Inflammatory macrophage treated with lipopolysaccharide for 1 hour (primary cell): ENCODE measurements at regions not wholly inside any gene's neighbourhood (a gene's known extent, or its start where the extent isn't known, plus 50 kb on each side); places are given as distances from the start of the nearest gene placed in this dataset.
"Not testable (repeated sequence)": the region's sequence is repeated elsewhere in the genome, so short reads cannot be mapped to it uniquely, and the experiment has no call there.

Experiments
- DNase-seq, 2 donors: peaks; one replicate each; pipeline ENCODE4 v3.0.0-alpha.2; 2020 to 2022

GRCh38 chr2:109669731-109670130 lies 55.6 kb downstream of the SOWAHC start:
- DNase-seq: no peak

- no peak for DNase-seq
Observed at GRCh38 chr2:109670556-109671411, 56.6 kb downstream of the SOWAHC start.

- DNase-seq: no peak
Observed at GRCh38 chr2:109674894-109675534, 60.9 kb downstream of the SOWAHC start.

- no peak for DNase-seq
Observed at GRCh38 chr2:109675666-109676345, 61.6 kb downstream of the SOWAHC start.

- no peak for DNase-seq
Observed at GRCh38 chr2:109676346-109676902, 62.3 kb downstream of the SOWAHC start.

GRCh38 chr2:109677121-109677731 lies 63.1 kb downstream of the SOWAHC start:
- not testable (repeated sequence) for DNase-seq

- DNase-seq: no peak
Observed at GRCh38 chr2:109677835-109678580, 63.8 kb downstream of the SOWAHC start.

- DNase-seq: not testable (repeated sequence)
Observed at GRCh38 chr2:109678724-109679201, 64.6 kb downstream of the SOWAHC start.

- no peak for DNase-seq
Observed at GRCh38 chr2:109679225-109679624, 65.1 kb downstream of the SOWAHC start.

GRCh38 chr2:109679626-109680025 lies 65.5 kb downstream of the SOWAHC start:
- DNase-seq: no peak

- DNase-seq: no peak
Observed at GRCh38 chr2:109680523-109681297, 66.5 kb downstream of the SOWAHC start.

- DNase-seq: no peak
Observed at GRCh38 chr2:109681633-109682380, 67.6 kb downstream of the SOWAHC start.

- no peak for DNase-seq
Observed at GRCh38 chr2:109683452-109683851, 69.3 kb downstream of the SOWAHC start.

- DNase-seq: no peak
Observed at GRCh38 chr2:109685453-109685852, 71.3 kb downstream of the SOWAHC start.

GRCh38 chr2:109686921-109687320 lies 72.8 kb downstream of the SOWAHC start:
- DNase-seq: no peak

- DNase-seq: no peak
Observed at GRCh38 chr2:109689182-109689930, 75.2 kb downstream of the SOWAHC start.

- DNase-seq: no peak
Observed at GRCh38 chr2:109689973-109690372, 75.8 kb downstream of the SOWAHC start.

GRCh38 chr2:109690457-109690821 lies 76.3 kb downstream of the SOWAHC start:
- DNase-seq: no peak

GRCh38 chr2:109690822-109691541 lies 76.8 kb downstream of the SOWAHC start:
- DNase-seq: no peak
